Omental fat pad (tissue), 3 donors: ENCODE measurements at regions not wholly inside any gene's neighbourhood (a gene's known extent, or its start where the extent isn't known, plus 50 kb on each side); places are given as distances from the start of the nearest gene placed in this dataset.

Experiments used
- ATAC-seq: fragments of 150-250 bp; one replicate; pipeline ENCODE4 v1.9.1; 2016; ENCODE audit warnings: mild to moderate bottlenecking, moderate library complexity; ENCODE audit not compliant: low FRiP score
- DNase-seq: peaks from one replicate; pipeline ENCODE4 v3.0.0-alpha.2; 2019; ENCODE audit warnings: low spot score
- TF ChIP-seq, protein P1 (sequence below), 3 donors: fragments of 450-650 bp; IDR thresholded peaks; one replicate each; pipeline ENCODE4 v1.5.1; 2016 to 2017; ENCODE audit warnings: antibody characterized with exemption in 3 of 3, mild to moderate bottlenecking in 3 of 3, moderate library complexity in 2 of 3

DNA sequence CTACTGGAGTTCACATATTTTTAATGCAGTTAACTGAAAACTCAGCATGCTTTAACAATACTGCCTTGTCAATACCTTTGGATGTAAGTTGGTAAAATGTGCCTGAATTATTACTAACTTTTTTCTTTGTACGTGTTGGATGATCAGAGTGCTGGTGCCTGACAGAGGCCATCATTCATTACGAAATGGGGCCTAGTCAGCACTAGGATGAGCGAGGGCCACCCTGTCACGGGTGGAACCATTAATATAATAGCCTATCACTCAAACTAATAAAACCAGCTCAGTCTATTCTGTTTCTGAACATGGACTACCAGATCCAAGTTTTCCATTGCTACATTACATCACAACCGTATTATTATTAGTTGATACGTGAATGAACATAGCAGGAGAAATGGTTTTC is 501.7 kb upstream of the TENM3 start:
- TF ChIP-seq, protein P1, sequence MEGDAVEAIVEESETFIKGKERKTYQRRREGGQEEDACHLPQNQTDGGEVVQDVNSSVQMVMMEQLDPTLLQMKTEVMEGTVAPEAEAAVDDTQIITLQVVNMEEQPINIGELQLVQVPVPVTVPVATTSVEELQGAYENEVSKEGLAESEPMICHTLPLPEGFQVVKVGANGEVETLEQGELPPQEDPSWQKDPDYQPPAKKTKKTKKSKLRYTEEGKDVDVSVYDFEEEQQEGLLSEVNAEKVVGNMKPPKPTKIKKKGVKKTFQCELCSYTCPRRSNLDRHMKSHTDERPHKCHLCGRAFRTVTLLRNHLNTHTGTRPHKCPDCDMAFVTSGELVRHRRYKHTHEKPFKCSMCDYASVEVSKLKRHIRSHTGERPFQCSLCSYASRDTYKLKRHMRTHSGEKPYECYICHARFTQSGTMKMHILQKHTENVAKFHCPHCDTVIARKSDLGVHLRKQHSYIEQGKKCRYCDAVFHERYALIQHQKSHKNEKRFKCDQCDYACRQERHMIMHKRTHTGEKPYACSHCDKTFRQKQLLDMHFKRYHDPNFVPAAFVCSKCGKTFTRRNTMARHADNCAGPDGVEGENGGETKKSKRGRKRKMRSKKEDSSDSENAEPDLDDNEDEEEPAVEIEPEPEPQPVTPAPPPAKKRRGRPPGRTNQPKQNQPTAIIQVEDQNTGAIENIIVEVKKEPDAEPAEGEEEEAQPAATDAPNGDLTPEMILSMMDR (IDR thresholded peaks at IDR 0.05), result no peak
- DNase-seq, result no peak
- ATAC-seq, result no peak

DNA sequence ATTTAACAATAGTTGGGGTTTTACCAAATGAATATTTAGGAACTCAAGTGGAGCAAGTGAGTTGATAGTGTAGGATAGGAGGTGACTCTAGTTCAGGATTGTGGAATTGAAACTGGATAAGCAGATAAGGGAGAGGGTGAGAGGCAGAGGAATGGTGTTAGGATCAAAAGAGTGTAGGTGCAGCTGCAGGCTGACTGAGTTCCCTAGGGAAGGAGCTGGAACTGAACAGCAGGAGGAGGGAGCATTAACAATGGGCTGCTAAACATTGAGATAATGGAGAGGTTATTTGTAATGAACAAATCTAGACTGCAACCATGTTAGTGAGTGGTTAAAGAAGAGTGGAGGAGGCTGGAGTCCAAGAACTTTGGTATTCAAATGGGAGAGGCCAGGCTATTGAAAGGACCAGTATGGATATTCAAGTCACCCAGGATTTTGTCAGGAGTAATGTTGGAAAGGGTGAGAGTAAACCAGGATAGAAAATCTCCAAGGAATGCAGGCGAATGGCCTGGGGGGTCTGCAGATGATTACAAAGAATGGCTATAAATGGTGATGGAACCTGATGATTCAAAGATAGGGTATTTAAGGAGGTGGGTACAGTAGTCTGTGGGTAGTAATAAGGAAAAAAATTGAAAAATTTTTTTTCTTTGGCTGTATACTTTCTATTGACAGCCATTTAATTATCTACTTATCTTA is 497.1 kb upstream of the TENM3 start:
- TF ChIP-seq, protein P1 (IDR thresholded peaks at IDR 0.05), result no peak
- DNase-seq (no peak), ATAC-seq (no peak)

DNA sequence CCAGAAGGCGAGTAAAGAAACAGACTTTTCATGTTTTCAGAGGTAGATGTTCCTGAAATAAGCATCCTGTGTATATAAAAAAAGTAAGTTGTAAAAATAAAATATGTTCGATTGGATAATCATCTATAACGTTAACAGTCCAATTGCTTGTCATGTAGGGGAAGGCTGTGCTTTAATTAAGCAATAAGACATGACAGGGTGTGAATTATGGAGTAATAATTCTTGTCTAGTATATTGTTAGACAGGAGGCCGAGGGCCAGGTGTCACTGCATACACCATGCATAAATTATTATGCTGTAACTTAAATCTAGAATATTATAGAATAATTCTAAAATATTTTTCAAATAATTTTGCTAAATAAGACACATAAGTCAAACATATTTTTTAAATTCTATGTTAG is 494.6 kb upstream of the TENM3 start:
- DNase-seq (no peak), ATAC-seq (no peak)
- TF ChIP-seq, protein P1 (IDR thresholded peaks at IDR 0.05), result no peak

DNA sequence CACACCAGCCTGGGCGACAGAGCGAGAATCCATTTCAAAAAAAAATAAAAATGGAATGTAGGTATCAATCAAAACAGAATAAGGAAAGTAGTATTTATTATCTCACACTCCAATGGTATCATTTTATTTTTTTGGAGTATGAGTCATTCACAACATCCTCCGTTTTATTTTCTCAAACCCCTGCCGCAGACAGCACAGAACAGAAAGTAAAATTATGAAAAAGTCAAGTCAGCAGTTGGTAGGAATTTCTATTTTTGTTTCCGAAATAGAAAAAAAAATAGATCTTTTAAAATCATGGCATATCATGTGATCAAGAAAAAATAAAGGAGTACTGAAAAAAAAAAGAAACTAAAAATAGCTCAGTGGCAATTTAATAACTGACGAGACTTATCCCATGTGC is 490.7 kb upstream of the TENM3 start:
- DNase-seq, result no peak

DNA sequence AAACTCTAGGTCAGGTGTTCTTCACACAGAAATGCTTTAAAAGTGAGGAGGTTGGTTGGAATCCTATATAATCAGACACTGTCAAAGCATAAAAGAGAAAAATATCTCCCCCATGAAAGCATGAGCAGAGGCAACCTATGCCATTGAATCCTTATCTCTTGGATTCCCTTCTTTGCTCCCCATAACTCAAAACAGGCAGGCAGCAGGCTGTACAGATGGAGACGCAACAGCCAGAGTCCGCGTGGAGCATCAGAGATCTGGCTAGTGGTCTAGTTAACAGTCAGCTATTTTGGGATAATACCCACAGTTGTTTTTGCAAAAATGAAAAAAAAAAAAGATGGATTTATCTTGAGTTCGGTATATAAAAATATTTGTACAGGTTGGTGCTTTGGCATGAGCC is 490.0 kb upstream of the TENM3 start:
- DNase-seq (no peak), ATAC-seq (no peak)
- TF ChIP-seq, protein P1 (IDR thresholded peaks at IDR 0.05), result no peak

More for the DNA sequence above, 490.7 kb upstream of the TENM3 start:
- ATAC-seq, result no peak
- TF ChIP-seq, protein P1 (IDR thresholded peaks at IDR 0.05), result no peak

DNA sequence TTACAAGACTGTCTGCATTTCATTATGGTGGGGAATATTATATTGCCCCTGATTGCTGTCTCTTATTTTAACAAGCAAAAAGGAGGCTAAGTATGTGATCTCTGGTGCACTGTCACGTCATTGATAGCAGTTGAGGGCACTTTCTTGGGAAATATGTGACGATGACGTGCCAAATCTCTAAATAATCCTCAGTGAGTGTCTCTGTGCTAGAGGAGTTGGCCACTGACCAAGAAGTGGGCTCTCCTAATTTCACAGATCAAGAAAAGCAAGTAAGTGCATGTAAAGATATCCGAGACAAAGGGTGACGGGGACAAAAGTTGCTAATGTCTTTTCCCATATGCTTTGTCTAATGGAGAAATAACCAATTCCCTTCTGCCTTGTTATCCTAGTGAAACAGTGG is 487.4 kb upstream of the TENM3 start:
- DNase-seq (no peak), ATAC-seq (no peak)
- TF ChIP-seq, protein P1 (IDR thresholded peaks at IDR 0.05), result no peak

DNA sequence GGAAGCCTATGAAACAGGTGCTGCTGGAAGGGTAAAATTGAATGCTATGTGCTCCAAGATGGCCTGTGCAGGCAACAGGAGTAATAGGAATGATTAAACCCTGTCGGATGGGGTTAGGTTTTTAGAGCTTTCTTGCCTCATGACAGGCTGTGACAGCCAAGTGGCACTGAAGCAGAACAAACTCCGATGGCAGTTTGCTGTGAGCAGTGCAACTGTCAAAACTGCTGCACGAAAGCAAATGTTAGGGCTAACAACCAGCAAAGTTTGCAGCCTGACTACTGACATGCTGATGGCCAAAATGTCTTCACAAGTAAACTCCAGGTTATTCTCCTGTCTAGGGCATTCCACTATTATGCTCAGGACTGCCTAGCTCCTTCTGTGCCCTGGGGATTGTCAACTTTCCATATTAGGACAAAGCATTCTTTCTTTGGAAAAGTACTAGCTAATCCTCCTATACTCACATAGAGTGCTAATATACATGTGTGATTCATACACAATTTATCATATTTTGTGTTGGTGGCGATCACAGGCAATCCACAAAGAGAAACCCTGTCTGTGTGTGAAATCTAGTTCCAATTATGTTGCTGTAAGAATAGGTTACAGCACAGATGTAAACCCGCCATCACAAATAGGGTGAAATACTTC is 486.6 kb upstream of the TENM3 start:
- ATAC-seq, result no peak
- no peak for DNase-seq
- TF ChIP-seq, protein P1 (IDR thresholded peaks at IDR 0.05), result no peak
